Renal cortex interstitium (tissue), 11 donors: ENCODE measurements at regions not wholly inside any gene's neighbourhood (a gene's known extent, or its start where the extent isn't known, plus 50 kb on each side); places are given as distances from the start of the nearest gene placed in this dataset.

Experiments
- DNase-seq, 11 donors: peaks; one replicate each; pipeline ENCODE4 v3.0.0-alpha.2; 2013; ENCODE audit warnings: low read depth in 9 of 11, low spot score in 4 of 11; ENCODE audit errors: extremely low read depth in 1 of 11

GRCh38 chr7:142698429-142698828 lies 50.8 kb upstream of the PRSS1 start:
- DNase-seq, result no peak

GRCh38 chr7:142697270-142697669 lies 52.0 kb upstream of the PRSS1 start:
- DNase-seq, result no peak

- no peak for DNase-seq
Measured at GRCh38 chr7:142696456-142697179, 52.7 kb upstream of the PRSS1 start.

- DNase-seq, result no peak
Measured at GRCh38 chr7:142693911-142694310, 55.4 kb upstream of the PRSS1 start.

- DNase-seq, result no peak
Measured at GRCh38 chr7:142690554-142691182, 58.6 kb upstream of the PRSS1 start.

GRCh38 chr7:142689439-142690120 lies 59.7 kb upstream of the PRSS1 start:
- no peak for DNase-seq

- no peak for DNase-seq
Measured at GRCh38 chr7:142685877-142686508, 63.3 kb upstream of the PRSS1 start.

- DNase-seq, result no peak
Measured at GRCh38 chr7:142681314-142682092, 67.8 kb upstream of the PRSS1 start.

- DNase-seq, result no peak
Measured at GRCh38 chr7:142671506-142671905, 77.8 kb upstream of the PRSS1 start.

GRCh38 chr7:142670511-142670910 lies 78.8 kb upstream of the PRSS1 start:
- DNase-seq, result no peak

GRCh38 chr7:142669074-142669654 lies 80.1 kb upstream of the PRSS1 start:
- peak in 2 of 11 donors; percentile 1 for DNase-seq

- no peak for DNase-seq
Measured at GRCh38 chr7:142668495-142668894, 80.8 kb upstream of the PRSS1 start.

- no peak for DNase-seq
Measured at GRCh38 chr7:142657376-142657775, 91.9 kb upstream of the PRSS1 start.

GRCh38 chr7:142654398-142654797 lies 94.9 kb upstream of the PRSS1 start:
- no peak for DNase-seq

GRCh38 chr7:142647749-142648148 lies 101.5 kb upstream of the PRSS1 start:
- no peak for DNase-seq

- DNase-seq, result no peak
Measured at GRCh38 chr7:142646386-142647140, 102.7 kb upstream of the PRSS1 start.

GRCh38 chr7:142645777-142646176 lies 103.5 kb upstream of the PRSS1 start:
- DNase-seq, result no peak

- no peak for DNase-seq
Measured at GRCh38 chr7:142642316-142642715, 107.0 kb upstream of the PRSS1 start.
